Esophagus squamous epithelium (tissue), 5 donors: ENCODE measurements at regions not wholly inside any gene's neighbourhood (a gene's known extent, or its start where the extent isn't known, plus 50 kb on each side); places are given as distances from the start of the nearest gene placed in this dataset.
"Not testable (repeated sequence)": the region's sequence is repeated elsewhere in the genome, so short reads cannot be mapped to it uniquely, and the experiment has no call there.

Experiments used
- DNase-seq: peaks from one replicate; lab custom pipeline; 2025; lab: John Stamatoyannopoulos, UW
- H3K27ac ChIP-seq, 4 donors: fragments of 200-600 bp; sonication (generic); one replicate each; pipeline ENCODE4 v1.5.1; 2016 to 2019; ENCODE audit warnings: mild to moderate bottlenecking in 1 of 4
- H3K27me3 ChIP-seq, 4 donors: fragments of 200-600 bp; sonication (generic); 1 replicate in 3 of 4; 2 replicates in 1 of 4; pipeline versions ENCODE4 v1.5.1 to v1.6.0; 2017 to 2021; ENCODE audit warnings: antibody characterized with exemption in 1 of 4
- H3K36me3 ChIP-seq, 3 donors: fragments of 200-600 bp; sonication (generic); one replicate each; pipeline ENCODE4 v1.5.1; 2016 to 2019
- H3K4me1 ChIP-seq, 3 donors: fragments of 200-600 bp; sonication (generic); one replicate each; pipeline ENCODE4 v1.5.1; 2017 to 2019
- H3K4me3 ChIP-seq, 4 donors: fragments of 200-600 bp; sonication (generic); 1 replicate in 3 of 4; 2 replicates in 1 of 4; pipeline ENCODE4 v1.5.1; 2016 to 2019; ENCODE audit warnings: mild to moderate bottlenecking in 2 of 4, moderate library complexity in 1 of 4
- H3K9me3 ChIP-seq, 3 donors: fragments of 200-600 bp; sonication (generic); one replicate each; pipeline ENCODE4 v1.5.1; 2016 to 2019
- CTCF ChIP-seq, 6 experiments: fragments of 450-650 bp in 4 of 6; fragments of 200-600 bp in 2 of 6; sonication (generic) in 2 of 6; IDR thresholded peaks; one replicate each; pipeline ENCODE4 v1.5.1; 2016 to 2019; ENCODE audit warnings: antibody characterized with exemption in 6 of 6, mild to moderate bottlenecking in 4 of 6, moderate library complexity in 4 of 6
- POLR2A ChIP-seq, 4 donors: fragments of 450-650 bp; IDR thresholded peaks; one replicate each; pipeline ENCODE4 v1.6.1; 2017; ENCODE audit warnings: antibody characterized with exemption in 4 of 4, mild to moderate bottlenecking in 4 of 4, moderate library complexity in 3 of 4
- WGBS, 2 donors: methylation state at CpG; one replicate each; pipeline ENCODE4 v1.1.5; 2018; 5-methylcytosine and 5-hydroxymethylcytosine counted together
- intact Hi-C: fragments of 100-400 bp; cut with DNase I; formaldehyde crosslinking; loops from one replicate; pipeline ENCODE4 v1.15.0; 2022
- donor health status: DM: yes; HTN: yes; CAD: no.

GRCh38 chr4:33111117-33111516 is 2390.9 kb downstream of the PCDH7 start:
- Histone ChIP-seq H3K4me3 (no peak overlapping the region), H3K27me3 (no peaks in the 10 kb centered on the region), H3K9me3 (no peaks in the 10 kb centered on the region), H3K4me1 (no peaks in the 10 kb centered on the region), H3K27ac (no peak overlapping the region), H3K36me3 (no peaks in the 10 kb centered on the region)
- WGBS, 2 donors, result 75 to 79% methylated on average over 1 of the region's 1 CpG
- TF ChIP-seq CTCF (IDR thresholded peaks at IDR 0.05), result no peak
- no peak for TF ChIP-seq POLR2A (IDR thresholded peaks at IDR 0.05)
- intact Hi-C loops, result no loop called here
- DNase-seq, result no peak

- intact Hi-C loops, result no loop called here
- Histone ChIP-seq H3K9me3 (no peaks in the 10 kb centered on the region), H3K36me3 (no peaks in the 10 kb centered on the region), H3K27me3 (no peaks in the 10 kb centered on the region), H3K4me3 (no peak overlapping the region), H3K4me1 (no peaks in the 10 kb centered on the region), H3K27ac (no peak overlapping the region)
- no peak for DNase-seq
- no peak for TF ChIP-seq POLR2A (IDR thresholded peaks at IDR 0.05)
- WGBS, 2 donors, result 71 to 79% methylated on average over 3 of the region's 3 CpGs
These were observed 2396.7 kb downstream of the PCDH7 start for GRCh38 chr4:33116871-33117270.

- H3K4me1 ChIP-seq, result no peaks in the 10 kb centered on the region
- no peaks in the 10 kb centered on the region for H3K27me3 ChIP-seq
- DNase-seq, result no peak
- no peak for TF ChIP-seq CTCF (IDR thresholded peaks at IDR 0.05)
- no peak for TF ChIP-seq POLR2A (IDR thresholded peaks at IDR 0.05)
- intact Hi-C loops, result no loop called here
- 68 to 71% methylated on average over 1 of the region's 1 CpG for WGBS, 2 donors
- H3K27ac ChIP-seq, result no peak overlapping the region
- H3K4me3 ChIP-seq, result no peak overlapping the region
- no peaks in the 10 kb centered on the region for H3K36me3 ChIP-seq
- no peaks in the 10 kb centered on the region for H3K9me3 ChIP-seq
These were observed 2405.8 kb downstream of the PCDH7 start for GRCh38 chr4:33126002-33126401.

GRCh38 chr4:33130662-33131061 is 2410.5 kb downstream of the PCDH7 start:
- H3K4me1 ChIP-seq, H3K27ac ChIP-seq, DNase-seq, intact Hi-C loops, H3K27me3 ChIP-seq, H3K4me3 ChIP-seq, H3K36me3 ChIP-seq, H3K9me3 ChIP-seq: not testable (repeated sequence)
- WGBS, 2 donors, result 60 to 68% methylated on average over 1 of the region's 1 CpG

GRCh38 chr4:33133723-33134122 is 2413.6 kb downstream of the PCDH7 start:
- no peaks in the 10 kb centered on the region for H3K27me3 ChIP-seq
- H3K4me1 ChIP-seq, result no peaks in the 10 kb centered on the region
- H3K36me3 ChIP-seq, result no peaks in the 10 kb centered on the region
- H3K4me3 ChIP-seq, result no peak overlapping the region
- 41% methylated on average over 2 of the region's 2 CpGs for whole genome bisulfite sequencing, 2 donors
- no peaks in the 10 kb centered on the region for H3K9me3 ChIP-seq
- TF ChIP-seq POLR2A (IDR thresholded peaks at IDR 0.05) (no peak), CTCF (IDR thresholded peaks at IDR 0.05) (no peak)
- DNase-seq, result no peak
- H3K27ac ChIP-seq, result no peak overlapping the region
- intact Hi-C loops, result no loop called here

- no peaks in the 10 kb centered on the region for H3K4me1 ChIP-seq
- H3K4me3 ChIP-seq, result no peak overlapping the region
- WGBS, 2 donors, result 70 to 76% methylated on average over 1 of the region's 1 CpG
- DNase-seq, result no peak
- H3K27ac ChIP-seq, result no peak overlapping the region
- H3K27me3 ChIP-seq, result no peaks in the 10 kb centered on the region
- no peaks in the 10 kb centered on the region for H3K36me3 ChIP-seq
- no peaks in the 10 kb centered on the region for H3K9me3 ChIP-seq
- TF ChIP-seq CTCF (IDR thresholded peaks at IDR 0.05), result no peak
- no peak for TF ChIP-seq POLR2A (IDR thresholded peaks at IDR 0.05)
- intact Hi-C loops, result no loop called here
These were observed 2414.2 kb downstream of the PCDH7 start for GRCh38 chr4:33134366-33134765.
